ENCODE measurements at regions not wholly inside any gene's neighbourhood (a gene's known extent, or its start where the extent isn't known, plus 50 kb on each side); places are given as distances from the start of the nearest gene placed in this dataset.

- no peak for DNase-seq
Observed at GRCh38 chr2:146537477-146537876, 1307.4 kb upstream of the ACVR2A start.

DNA sequence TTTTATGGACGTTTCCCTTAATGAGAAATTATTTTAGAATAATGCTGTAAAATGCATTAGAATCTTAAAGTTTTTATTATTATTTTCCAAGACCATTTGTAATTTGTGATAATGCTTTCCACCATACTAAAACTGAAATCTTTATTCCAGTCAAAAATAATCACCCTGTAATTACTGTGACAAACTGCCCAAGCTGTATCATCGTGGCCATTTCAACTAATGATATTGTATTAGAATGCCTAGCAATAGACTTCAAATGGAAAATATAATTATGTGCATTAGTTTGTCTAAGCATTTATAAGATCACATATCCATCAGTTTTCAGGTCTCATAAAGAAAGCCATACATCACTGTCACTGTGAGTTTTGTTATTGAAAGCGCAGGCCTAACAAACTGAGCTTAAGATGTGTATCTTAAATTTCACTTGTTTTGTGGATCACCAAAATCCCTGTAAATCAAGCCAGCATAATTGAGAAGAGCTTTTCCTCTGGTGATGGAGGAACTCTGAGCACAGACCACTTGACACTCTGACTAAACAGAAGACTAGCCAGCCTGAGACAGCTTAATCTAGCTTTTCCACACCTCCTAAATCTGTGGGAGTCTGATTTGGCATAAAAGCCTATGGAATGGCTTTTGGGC is 1312.2 kb upstream of the ACVR2A start:
- no peak for DNase-seq

- no peak for DNase-seq
Observed at GRCh38 chr2:146532009-146532408, 1312.8 kb upstream of the ACVR2A start.

GRCh38 chr2:146530886-146531285 is 1313.9 kb upstream of the ACVR2A start:
- no peak for DNase-seq

- DNase-seq, result peak; percentile 57
Observed at GRCh38 chr2:146527166-146527565, 1317.7 kb upstream of the ACVR2A start.

DNA sequence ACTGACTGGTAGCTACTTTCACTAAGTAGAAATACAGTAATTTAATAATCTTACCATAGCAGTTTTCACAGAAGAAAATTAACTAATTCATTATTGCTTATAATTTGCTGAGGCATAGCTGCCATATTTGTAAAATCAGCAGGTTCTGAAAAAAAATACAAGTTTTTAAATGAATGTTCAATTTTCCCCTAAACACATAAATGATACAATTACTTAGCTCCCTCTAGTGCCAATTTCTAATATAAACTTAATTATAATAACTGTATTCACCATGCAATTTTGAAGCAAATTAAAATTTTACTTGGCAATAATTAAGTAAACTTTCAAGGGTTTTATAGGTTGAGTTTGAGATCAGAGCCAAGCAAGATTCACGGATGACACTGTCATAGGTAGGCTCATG is 1321.6 kb upstream of the ACVR2A start:
- DNase-seq, result peak; percentile 9

GRCh38 chr2:146506851-146507250 is 1338.0 kb upstream of the ACVR2A start:
- DNase-seq, result no peak

DNA sequence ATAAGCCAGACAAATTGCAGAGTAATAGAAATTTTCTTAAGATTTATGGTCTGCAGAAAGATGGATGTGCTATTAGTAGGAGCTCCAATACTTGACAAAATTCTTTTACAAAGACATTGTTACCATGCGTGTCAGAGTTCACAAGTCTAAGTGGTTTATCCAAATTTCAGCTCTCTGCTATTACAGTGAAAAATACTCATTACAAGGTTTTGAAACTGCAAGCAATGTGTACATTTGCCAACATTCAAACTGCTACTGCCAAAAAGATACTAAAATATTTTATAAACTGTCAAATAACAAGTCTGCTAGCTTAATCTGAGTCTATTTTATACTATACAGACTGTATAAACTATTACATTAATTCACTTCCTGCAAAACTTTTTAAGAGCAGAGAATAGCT is 1341.5 kb upstream of the ACVR2A start:
- DNase-seq, result peak; percentile 25

GRCh38 chr2:146496248-146496647 is 1348.6 kb upstream of the ACVR2A start:
- no peak for DNase-seq

- DNase-seq, result peak; percentile 3
Observed at GRCh38 chr2:146489386-146489785, 1355.4 kb upstream of the ACVR2A start.

DNA sequence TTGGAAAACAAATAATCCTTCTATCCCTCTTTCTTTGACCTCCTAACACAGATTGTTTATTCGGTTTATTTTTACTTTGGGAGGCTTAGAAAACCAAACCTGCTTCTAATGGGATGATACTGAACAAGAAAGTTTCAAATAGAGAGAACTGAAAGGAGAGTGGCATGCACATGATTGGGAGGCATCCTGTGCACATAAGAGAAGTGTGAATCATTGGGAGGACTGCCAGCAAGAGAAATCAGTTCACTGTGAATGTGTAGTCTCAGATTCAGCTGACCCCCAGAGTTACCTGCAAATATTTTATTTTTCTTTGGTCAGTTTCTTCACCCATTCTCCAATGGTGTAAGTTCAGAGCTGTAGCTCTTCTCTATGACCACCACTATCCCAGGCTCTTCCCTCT is 1363.2 kb upstream of the ACVR2A start:
- peak; percentile 71 for DNase-seq

GRCh38 chr2:146477383-146477782 is 1367.4 kb upstream of the ACVR2A start:
- no peak for DNase-seq

- no peak for DNase-seq
Observed at GRCh38 chr2:146468578-146468977, 1376.3 kb upstream of the ACVR2A start.

DNA sequence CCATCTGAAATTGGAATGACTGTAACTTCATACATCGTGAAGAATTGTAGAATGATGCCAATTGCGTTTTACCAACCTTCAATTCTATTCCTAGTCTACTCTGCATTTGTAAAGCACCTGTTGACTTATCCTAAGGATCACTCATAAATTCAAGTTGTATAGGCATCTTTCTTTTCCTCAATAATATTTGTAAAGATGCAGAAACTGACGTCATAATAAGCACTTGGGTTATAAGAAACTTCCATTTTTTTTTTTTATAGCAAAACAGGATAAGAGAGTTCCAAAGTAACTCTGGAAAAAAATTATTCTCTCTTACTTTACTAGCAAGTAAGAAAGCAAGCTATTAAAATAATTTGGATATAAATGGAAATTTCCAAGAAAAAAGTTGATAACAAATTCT is 1377.4 kb upstream of the ACVR2A start:
- DNase-seq, result no peak

GRCh38 chr2:146465460-146465859 is 1379.4 kb upstream of the ACVR2A start:
- no peak for DNase-seq

DNA sequence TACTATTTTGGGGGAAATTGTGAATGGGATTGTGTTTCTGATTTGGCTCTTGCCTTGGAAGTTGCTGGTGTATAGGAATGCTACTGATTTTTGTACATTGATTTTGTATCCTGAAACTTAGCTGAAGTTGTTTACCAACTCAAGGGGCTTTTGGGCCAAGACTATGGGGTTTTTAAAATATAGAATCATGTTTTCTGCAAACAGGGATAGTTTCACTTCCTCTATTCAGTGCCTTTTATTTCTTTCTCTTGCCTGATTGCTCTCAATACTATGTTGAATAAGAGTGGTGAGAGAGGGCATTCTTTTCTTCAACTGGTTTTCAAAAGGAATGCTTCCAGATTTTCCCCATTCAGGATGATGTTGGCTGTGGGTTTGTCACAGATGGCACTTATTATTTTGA is 1383.8 kb upstream of the ACVR2A start:
- DNase-seq, result no peak

DNA sequence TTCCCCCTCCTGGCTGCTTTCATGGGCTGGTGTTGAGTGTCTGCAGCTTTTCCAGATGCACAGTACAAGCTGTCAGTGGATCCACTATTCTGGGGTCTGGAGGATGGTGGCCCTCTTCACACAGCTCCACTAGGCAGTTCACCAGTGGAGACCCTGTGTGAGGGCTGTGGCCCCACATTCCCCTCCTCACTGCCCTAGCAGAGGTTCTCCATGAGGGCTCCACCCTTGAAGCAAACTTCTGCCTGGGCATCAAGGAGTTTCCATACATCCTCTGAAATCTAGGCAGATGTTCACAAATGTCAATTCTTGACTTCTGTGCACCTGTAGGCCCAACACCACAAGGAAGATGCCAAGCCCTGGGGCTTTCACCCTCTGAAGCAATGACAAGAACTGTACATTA is 1386.2 kb upstream of the ACVR2A start:
- DNase-seq, result no peak

DNA sequence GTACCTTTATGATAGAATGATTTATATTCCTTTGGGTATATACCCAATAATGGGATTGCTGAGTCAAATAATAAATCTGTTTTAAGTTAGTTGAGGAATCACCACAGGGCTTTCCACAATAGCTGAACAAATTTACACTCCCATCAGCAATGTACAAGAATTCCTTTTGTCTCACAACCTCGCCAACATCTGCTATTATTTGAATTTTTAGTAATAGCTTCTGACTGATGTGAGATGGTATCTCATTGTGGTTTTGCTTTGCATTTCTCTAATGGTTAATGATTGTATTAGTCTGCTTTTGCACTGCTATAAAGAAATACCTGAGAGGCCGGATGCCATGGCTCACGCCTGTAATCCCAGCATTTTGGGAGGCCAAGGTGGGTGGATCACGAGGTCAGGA is 1387.6 kb upstream of the ACVR2A start:
- DNase-seq, result peak; percentile 46

DNA sequence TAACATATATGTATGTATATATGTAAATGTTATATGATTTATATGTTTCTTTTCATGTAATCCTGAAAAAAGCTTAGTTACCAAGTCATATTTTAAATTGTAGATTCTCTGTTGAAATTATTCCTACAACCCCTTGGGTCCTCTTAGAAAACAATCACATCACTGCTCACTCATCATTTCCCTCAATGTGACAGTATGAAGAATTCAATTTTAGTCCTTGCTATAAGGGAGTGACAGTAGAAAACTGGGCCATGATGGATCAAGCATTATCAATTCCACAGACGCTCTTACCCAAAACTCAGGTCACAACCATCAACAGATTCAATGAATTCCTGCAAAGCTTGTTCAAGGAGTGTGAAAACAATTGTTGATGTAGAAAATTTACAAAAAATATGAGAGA is 1389.5 kb upstream of the ACVR2A start:
- DNase-seq, result no peak

- DNase-seq, result no peak
Observed at GRCh38 chr2:146451972-146452371, 1392.9 kb upstream of the ACVR2A start.

GRCh38 chr2:146450131-146450530 is 1394.7 kb upstream of the ACVR2A start:
- DNase-seq, result no peak

GRCh38 chr2:146444987-146445386 is 1399.8 kb upstream of the ACVR2A start:
- DNase-seq, result peak; percentile 1

- no peak for DNase-seq
Observed at GRCh38 chr2:146444085-146444484, 1400.7 kb upstream of the ACVR2A start.

- no peak for DNase-seq
Observed at GRCh38 chr2:146438246-146438645, 1406.6 kb upstream of the ACVR2A start.

DNA sequence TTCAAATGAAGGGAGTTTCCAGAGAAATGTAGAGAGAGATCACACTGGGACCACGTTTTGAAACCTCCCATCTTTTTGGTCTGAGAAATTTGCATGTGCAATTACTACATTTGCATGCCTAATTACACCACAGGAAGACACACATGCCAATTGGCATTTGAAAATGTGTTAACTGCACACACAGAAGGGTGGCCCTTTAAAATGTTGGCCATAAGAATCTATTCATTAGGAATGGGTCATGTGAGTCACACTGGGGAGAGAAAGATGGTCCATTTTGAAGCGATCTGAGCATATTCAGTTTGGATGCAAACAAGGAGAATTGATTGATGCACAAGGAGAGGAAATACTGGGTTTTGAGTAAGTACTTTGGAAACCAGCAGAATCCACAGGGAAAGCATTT is 1407.1 kb upstream of the ACVR2A start:
- no peak for DNase-seq
